ENCODE measurements at regions not wholly inside any gene's neighbourhood (a gene's known extent, or its start where the extent isn't known, plus 50 kb on each side); places are given as distances from the start of the nearest gene placed in this dataset.

- ChIA-PET POLR2A (no interaction called here), CTCF (no interaction called here)
- no peak for TF ChIP-seq CTCF (IDR thresholded peaks at IDR 0.05; ENCODE audit: insufficient read depth, low read length, missing control alignments)
- H3K4me3 ChIP-seq (ENCODE audit: low read depth, low read length), result no peak overlapping the region
- no peak for DNase-seq (ENCODE audit: low read depth, low spot score)
Observed at GRCh38 chr10:128657548-128657947, 531.3 kb upstream of the MKI67 start.

GRCh38 chr10:128660726-128661125 lies 534.5 kb upstream of the MKI67 start:
- POLR2A ChIA-PET, result no interaction called here
- CTCF ChIA-PET, result no interaction called here
- H3K4me3 ChIP-seq (ENCODE audit: low read depth, low read length), result no peak overlapping the region
- no peak for TF ChIP-seq CTCF (IDR thresholded peaks at IDR 0.05; ENCODE audit: insufficient read depth, low read length, missing control alignments)
- no peak for DNase-seq (ENCODE audit: low read depth, low spot score)

- no peak for TF ChIP-seq CTCF (IDR thresholded peaks at IDR 0.05; ENCODE audit: insufficient read depth, low read length, missing control alignments)
- DNase-seq (ENCODE audit: low read depth, low spot score), result no peak
- POLR2A ChIA-PET, result no interaction called here
- CTCF ChIA-PET, result no interaction called here
- H3K4me3 ChIP-seq (ENCODE audit: low read depth, low read length), result no peak overlapping the region
Observed at GRCh38 chr10:128661404-128662197, 535.4 kb upstream of the MKI67 start.

- CTCF ChIA-PET, result no interaction called here
- H3K4me3 ChIP-seq (ENCODE audit: low read depth, low read length), result no peak overlapping the region
- POLR2A ChIA-PET, result no interaction called here
- DNase-seq (ENCODE audit: low read depth, low spot score), result no peak
- TF ChIP-seq CTCF (IDR thresholded peaks at IDR 0.05; ENCODE audit: insufficient read depth, low read length, missing control alignments), result no peak
Observed at GRCh38 chr10:128662520-128662919, 536.3 kb upstream of the MKI67 start.

GRCh38 chr10:128664729-128665128 lies 538.5 kb upstream of the MKI67 start:
- ChIA-PET POLR2A (no interaction called here), CTCF (no interaction called here)
- H3K4me3 ChIP-seq (ENCODE audit: low read depth, low read length), result no peak overlapping the region
- no peak for DNase-seq (ENCODE audit: low read depth, low spot score)
- TF ChIP-seq CTCF (IDR thresholded peaks at IDR 0.05; ENCODE audit: insufficient read depth, low read length, missing control alignments), result no peak

- CTCF ChIA-PET, result no interaction called here
- no peak for TF ChIP-seq CTCF (IDR thresholded peaks at IDR 0.05; ENCODE audit: insufficient read depth, low read length, missing control alignments)
- no peak overlapping the region for H3K4me3 ChIP-seq (ENCODE audit: low read depth, low read length)
- POLR2A ChIA-PET, result no interaction called here
- no peak for DNase-seq (ENCODE audit: low read depth, low spot score)
Observed at GRCh38 chr10:128675405-128675804, 549.2 kb upstream of the MKI67 start.
